ENCODE measurements at regions not wholly inside any gene's neighbourhood (a gene's known extent, or its start where the extent isn't known, plus 50 kb on each side); places are given as distances from the start of the nearest gene placed in this dataset.

DNA sequence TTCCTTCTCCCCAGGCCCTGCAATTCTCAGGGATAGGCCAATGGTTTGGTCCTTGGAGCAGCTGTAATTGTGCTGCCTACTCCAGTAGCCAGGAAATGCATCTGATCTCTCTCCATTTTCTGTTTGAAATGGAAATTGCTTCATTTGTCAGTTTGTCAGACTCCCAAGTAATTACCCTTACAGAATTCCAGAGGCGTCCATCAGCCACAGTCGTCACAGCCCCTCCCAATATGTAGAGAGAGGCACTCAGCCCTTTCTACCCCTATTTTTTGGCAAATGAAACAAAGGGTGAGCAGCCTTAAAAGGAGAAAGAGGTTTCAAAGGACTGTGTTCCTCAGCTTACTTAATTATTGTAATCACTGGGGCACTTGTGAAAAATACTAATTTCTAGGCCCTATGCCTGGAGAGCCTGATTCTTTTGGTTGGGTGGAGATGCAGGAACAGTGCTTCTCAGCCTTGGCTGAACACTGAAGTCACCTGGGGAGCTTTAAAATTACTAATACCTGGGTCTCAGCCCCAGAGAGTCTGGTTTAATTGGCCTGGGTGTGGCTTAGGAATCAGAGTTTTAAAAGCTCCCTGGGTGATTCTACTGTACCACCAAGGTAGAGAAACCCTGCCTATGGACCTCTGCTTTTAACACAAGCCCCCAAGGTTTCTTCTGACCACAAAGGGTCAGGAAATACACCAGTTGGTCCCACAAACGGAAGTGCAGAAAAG, 190.0 kb downstream of the EMP1 start:
- no peak for DNase-seq
- TF ChIP-seq, protein P1, sequence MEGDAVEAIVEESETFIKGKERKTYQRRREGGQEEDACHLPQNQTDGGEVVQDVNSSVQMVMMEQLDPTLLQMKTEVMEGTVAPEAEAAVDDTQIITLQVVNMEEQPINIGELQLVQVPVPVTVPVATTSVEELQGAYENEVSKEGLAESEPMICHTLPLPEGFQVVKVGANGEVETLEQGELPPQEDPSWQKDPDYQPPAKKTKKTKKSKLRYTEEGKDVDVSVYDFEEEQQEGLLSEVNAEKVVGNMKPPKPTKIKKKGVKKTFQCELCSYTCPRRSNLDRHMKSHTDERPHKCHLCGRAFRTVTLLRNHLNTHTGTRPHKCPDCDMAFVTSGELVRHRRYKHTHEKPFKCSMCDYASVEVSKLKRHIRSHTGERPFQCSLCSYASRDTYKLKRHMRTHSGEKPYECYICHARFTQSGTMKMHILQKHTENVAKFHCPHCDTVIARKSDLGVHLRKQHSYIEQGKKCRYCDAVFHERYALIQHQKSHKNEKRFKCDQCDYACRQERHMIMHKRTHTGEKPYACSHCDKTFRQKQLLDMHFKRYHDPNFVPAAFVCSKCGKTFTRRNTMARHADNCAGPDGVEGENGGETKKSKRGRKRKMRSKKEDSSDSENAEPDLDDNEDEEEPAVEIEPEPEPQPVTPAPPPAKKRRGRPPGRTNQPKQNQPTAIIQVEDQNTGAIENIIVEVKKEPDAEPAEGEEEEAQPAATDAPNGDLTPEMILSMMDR (IDR thresholded peaks at IDR 0.05) = no peak

DNA sequence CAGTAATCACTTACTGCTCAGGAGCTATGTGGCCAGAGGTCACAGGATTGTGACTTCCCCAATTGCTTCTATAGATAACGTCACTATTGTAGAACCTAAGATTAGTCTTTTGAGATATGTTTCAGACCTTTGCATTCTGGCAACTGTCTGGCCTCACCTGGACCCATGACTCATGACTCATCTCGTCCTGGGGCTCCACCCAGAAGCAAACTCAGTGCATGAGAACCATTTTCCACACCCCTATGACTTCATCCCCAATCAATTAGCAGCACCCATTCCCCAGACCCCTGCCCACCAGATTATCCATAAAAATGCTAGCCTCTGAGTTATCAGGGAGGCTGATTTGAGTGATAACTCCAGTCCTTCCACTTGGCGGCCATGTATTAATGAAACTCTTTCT, 186.9 kb downstream of the EMP1 start:
- no peaks in the 10 kb centered on the region for H3K9me3 ChIP-seq
- peaks cover 5% of the 10 kb centered on the region for H3K4me1 ChIP-seq
- H3K36me3 ChIP-seq = no peaks in the 10 kb centered on the region
- no peaks in the 10 kb centered on the region for H3K27me3 ChIP-seq
- H3K27ac ChIP-seq = peak overlapping the region; percentile 74
- peak; percentile 81 for DNase-seq
- TF ChIP-seq, protein P1 (IDR thresholded peaks at IDR 0.05) = no peak
- intact Hi-C loops (cut with DNase I) = no loop called here
- no peak overlapping the region for H3K4me3 ChIP-seq
- no peak overlapping the region for H3K9ac ChIP-seq (ENCODE audit: low read depth in 2 of 2, low read length in 2 of 2)

More for the DNA sequence above, 190.0 kb downstream of the EMP1 start:
- intact Hi-C loops (cut with DNase I) = no loop called here
- Histone ChIP-seq H3K4me1 (peaks cover 5% of the 10 kb centered on the region), H3K9me3 (no peaks in the 10 kb centered on the region), H3K27me3 (no peaks in the 10 kb centered on the region), H3K27ac (peak overlapping the region; percentile 78), H3K9ac (ENCODE audit: low read depth in 2 of 2, low read length in 2 of 2) (peak overlapping the region; percentile 24 to 49), H3K36me3 (no peaks in the 10 kb centered on the region), H3K4me3 (no peak overlapping the region)

DNA sequence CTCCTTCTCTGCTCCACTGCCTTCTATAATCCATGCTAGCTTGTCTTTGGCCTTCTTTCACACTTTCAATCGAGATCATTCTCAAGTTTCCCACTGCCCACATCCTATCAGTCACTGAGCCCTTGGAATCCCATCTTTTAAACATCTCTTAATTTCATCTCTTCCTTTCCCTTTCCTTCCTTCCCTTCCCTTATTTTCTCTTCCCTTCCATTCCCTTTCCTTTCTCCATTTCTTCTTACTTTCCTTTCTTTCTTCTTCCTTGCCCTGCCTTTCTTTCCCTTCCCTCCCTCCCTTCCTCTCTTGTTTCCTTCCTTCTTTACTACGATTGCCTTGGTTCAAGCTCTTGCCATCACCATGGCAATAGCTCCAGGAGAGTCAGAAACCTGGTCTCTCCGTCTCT, 183.8 kb downstream of the EMP1 start:
- no peaks in the 10 kb centered on the region for H3K27me3 ChIP-seq
- H3K4me3 ChIP-seq = no peak overlapping the region
- H3K4me1 ChIP-seq = peaks cover 5% of the 10 kb centered on the region
- no peak overlapping the region for H3K9ac ChIP-seq (ENCODE audit: low read depth in 2 of 2, low read length in 2 of 2)
- no peaks in the 10 kb centered on the region for H3K36me3 ChIP-seq
- no peak for DNase-seq
- TF ChIP-seq, protein P1 (IDR thresholded peaks at IDR 0.05) = no peak
- H3K9me3 ChIP-seq = no peaks in the 10 kb centered on the region
- H3K27ac ChIP-seq = no peak overlapping the region
- intact Hi-C loops (cut with DNase I) = no loop called here

DNA sequence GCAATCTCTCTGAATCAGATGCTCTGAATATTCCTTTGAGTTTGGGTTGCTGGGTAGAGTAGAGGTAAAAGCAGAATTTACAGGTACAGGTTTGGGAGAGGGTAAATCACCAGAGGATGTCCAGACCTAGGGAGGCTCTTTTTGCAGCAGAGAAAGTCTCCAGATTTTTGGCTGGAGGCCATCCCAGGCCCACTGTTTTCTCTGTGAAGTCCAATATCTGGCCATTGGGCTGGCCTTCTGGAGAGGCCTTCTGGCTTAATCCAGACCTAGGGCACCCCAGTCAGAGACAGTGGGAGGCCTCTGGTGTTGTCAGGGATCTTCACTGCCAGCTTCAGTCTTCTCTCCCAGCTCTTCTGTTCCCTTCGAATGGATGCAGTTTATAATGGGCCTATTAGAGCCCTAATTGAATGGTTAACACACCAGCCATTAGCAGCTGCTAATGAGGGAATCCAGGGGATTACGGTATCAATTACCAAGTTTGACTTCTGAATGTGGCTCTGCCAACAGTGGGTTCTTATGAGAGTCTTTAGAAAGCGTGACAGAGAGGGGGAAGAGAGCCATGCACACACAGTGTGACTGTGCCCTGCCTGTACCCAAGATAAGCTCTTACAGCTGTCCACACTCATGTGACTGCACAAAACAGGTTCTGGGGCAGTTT, 183.1 kb downstream of the EMP1 start:
- Histone ChIP-seq H3K4me1 (peaks cover 5% of the 10 kb centered on the region), H3K4me3 (no peak overlapping the region), H3K27ac (no peak overlapping the region), H3K27me3 (no peaks in the 10 kb centered on the region), H3K9me3 (no peaks in the 10 kb centered on the region), H3K36me3 (no peaks in the 10 kb centered on the region), H3K9ac (ENCODE audit: low read depth in 2 of 2, low read length in 2 of 2) (no peak overlapping the region)
- DNase-seq = peak; percentile 15
- intact Hi-C loops (cut with DNase I) = no loop called here
- TF ChIP-seq, protein P1 (IDR thresholded peaks at IDR 0.05) = no peak

DNA sequence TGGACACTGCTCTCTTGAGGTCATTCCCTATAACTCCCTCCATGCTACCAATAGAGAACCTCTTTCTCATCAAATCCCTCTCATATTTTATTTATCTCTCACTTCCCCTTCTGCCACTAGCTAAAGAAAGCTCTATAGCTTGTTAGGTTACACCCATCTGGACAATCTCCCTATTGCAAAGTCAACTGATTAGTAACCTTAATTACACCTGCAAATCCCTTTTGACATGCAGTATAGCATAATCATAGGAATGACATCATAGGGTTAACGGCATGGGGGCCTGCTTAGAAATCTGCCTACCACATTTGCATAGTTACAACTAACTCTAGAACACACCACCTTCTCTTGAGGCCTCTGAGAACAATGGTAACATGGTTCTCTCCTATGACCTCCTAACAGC, 181.2 kb downstream of the EMP1 start:
- peak overlapping the region; percentile 93 for H3K27ac ChIP-seq
- TF ChIP-seq, protein P1 (IDR thresholded peaks at IDR 0.05) = no peak
- intact Hi-C loops (cut with DNase I) = no loop called here

More for the DNA sequence above, 181.2 kb downstream of the EMP1 start:
- Histone ChIP-seq H3K36me3 (no peaks in the 10 kb centered on the region), H3K27me3 (no peaks in the 10 kb centered on the region), H3K4me1 (peaks cover 5% of the 10 kb centered on the region), H3K9me3 (no peaks in the 10 kb centered on the region), H3K4me3 (no peak overlapping the region), H3K9ac (ENCODE audit: low read depth in 2 of 2, low read length in 2 of 2) (peak overlapping the region in 1 of 2 donors; percentile 4)
- peak; percentile 16 for DNase-seq

Measured in colonic mucosa (tissue), 4 donors.